CD4-positive, alpha-beta T cell treated with Interleukin-17A for 1 hour (primary cell): ENCODE measurements at regions not wholly inside any gene's neighbourhood (a gene's known extent, or its start where the extent isn't known, plus 50 kb on each side); places are given as distances from the start of the nearest gene placed in this dataset.
"Not testable (repeated sequence)": the region's sequence is repeated elsewhere in the genome, so short reads cannot be mapped to it uniquely, and the experiment has no call there.

Source experiments
- DNase-seq: peaks from one replicate; pipeline ENCODE4 v3.0.0-alpha.2; 2020

GRCh38 chr21:32823296-32823695, 51.7 kb upstream of the PAXBP1 start:
- not testable (repeated sequence) for DNase-seq

GRCh38 chr21:32824950-32825349, 53.4 kb upstream of the PAXBP1 start:
- no peak for DNase-seq

DNA sequence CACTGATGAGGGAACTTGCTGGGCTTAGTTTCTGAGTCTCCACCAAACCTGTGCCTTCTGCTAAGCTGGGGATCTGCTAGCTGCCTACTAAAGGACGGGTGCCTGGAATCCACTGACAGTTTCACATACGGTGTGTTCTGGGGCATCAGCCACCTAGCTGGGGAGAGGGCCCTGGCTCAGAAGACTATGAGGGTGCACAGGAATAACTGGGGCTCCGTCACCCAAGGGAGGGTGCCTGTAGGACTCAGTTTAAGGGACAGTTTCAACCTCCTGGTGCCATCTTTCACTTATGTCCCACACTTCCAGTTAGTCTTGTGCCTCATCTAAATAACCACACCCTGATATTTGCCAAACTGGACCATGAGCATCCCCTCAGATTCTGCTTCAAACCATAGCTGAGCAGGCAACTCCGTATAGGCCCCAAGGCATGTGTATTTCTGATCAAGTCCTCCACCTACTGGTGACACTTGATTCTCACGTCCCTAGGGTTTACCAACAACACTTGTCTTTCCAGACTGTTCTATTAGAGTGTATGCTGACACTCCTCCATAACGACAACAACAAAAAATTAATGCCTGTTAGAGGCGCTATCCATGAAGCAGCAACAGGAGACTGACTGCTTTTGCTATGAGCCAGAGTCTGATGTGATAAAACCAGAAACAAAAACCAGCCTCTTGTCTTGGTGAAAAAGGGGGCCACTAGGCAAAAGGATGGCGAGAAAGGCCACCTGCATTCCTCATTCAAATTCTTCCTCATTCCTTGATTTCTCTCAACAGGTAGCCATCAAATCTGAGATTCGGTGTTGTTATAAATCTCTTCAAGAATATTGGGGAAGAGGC, 55.0 kb upstream of the PAXBP1 start:
- peak; percentile 56 for DNase-seq

GRCh38 chr21:32828908-32829307, 57.4 kb upstream of the PAXBP1 start:
- no peak for DNase-seq

DNA sequence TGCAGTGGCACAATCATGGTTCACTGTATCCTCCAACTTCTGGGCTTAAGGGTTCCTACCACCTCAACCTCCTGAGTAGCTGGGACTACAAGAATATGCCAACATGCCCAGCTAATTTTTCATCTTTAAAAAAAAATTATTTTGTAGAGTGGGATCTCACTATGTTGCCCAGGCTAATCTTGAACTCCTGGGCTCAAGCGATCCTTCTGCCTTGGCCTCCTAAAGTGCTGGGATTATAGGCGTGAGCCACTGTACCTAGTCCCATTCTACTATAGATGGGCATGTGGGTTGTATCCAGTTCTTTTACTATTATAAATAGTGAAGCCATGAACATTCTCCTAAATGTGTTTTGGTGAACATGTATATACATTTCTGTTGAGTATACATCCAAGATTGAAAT, 57.9 kb upstream of the PAXBP1 start:
- DNase-seq, result no peak

DNA sequence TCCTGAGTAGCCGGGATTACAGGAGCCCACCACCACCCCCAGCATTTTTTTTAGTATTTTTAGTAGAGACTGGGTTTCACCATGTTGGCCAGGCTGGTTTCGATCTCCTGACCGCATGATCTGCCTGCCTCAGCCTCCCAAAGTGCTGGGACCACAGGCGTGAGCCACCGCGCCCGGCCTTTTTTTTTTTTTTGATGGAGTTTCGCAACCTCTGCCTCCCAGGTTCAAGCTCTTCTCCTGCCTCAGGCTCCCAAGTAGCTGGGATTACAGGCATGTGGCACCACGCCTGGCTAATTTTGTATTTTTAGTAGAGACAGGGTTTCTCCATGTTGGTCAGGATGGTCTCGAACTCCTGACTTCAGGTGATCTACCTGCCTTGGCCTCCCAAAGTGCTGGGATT, 60.2 kb upstream of the PAXBP1 start:
- not testable (repeated sequence) for DNase-seq

DNA sequence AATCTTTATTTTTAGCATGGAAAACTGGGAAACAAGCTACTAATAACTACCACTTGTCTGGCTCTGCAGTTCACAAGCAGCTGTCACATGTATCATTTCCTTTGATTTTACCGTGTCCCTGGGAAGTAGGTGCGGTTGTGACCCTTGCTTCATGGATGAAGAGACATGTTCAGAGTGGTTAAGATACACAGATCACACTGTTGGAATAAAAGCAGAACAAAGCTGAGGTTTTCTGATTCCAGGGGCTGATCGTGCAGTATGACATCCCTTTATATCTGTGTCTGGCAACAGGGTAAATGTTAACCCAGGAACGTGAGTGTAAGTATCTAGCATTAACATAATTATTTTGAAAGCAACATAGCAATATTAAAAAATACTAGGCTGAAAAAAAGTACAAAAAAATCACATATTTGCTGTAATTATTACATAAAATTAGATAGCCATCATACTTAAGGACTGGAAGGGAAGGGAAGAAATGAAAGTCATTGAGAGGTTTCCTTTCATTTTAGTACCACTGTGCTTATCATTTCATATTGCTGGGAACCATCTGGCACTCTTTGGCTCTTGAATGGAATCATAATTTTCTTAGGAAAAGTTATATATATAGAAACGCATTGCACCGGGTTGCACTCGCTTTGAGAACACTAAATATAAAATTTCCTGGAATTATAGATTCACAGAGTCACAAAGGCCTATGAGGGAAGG, 62.8 kb upstream of the PAXBP1 start:
- DNase-seq, result no peak

DNA sequence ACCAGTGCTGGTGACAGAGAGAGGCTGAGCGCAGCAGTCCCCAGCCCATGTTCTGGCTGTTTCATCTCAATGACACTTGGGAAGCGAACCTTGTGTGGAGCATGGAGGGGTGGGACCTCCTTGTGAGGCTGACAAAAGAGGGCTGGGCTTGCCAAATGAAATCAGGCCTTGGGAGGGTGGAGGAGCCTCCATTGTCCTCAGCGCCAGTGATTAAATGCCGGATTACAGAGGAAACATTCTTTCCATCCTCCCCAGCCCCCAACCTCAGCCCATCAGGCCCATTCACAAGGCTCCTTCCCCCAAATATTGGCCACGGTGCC, 63.3 kb upstream of the PAXBP1 start:
- no peak for DNase-seq

DNA sequence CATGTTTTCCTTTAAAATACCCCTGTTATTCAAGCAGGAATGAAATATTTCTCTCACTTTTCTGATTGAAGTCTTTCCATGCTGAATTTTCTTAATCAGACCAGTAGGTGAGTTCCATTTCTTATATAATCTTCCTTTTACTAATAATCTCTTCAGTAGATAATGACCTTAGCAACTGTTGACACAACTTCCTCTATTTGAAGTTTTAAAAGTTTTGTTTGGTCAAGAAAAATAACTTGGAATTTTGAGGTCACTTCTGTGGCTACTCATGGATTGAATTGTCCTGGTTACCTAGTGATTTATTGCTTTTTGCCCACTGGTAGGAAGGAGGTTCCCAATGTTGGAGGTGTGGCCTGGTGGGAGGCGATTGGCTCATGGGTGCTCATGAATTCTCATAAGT, 70.6 kb upstream of the PAXBP1 start:
- DNase-seq, result no peak

DNA sequence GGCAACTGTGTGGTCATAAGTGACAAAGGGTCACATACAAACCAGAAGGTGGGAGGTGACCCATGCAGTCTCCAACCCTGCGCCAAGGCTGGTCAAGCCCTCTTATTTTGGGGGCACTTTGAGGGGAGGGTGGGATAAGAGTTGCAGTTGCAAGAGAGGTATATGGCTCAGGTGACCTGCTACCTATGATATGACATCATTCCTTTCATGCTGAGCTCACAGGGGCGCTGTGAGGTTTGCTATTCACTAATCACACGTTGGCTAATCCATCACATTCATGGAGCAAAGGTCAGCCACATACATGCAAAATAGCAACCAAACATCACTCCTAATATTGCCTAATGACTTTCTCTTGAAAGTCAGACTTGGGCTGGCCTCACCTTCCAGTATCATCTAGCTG, 72.0 kb upstream of the PAXBP1 start:
- DNase-seq, result no peak

DNA sequence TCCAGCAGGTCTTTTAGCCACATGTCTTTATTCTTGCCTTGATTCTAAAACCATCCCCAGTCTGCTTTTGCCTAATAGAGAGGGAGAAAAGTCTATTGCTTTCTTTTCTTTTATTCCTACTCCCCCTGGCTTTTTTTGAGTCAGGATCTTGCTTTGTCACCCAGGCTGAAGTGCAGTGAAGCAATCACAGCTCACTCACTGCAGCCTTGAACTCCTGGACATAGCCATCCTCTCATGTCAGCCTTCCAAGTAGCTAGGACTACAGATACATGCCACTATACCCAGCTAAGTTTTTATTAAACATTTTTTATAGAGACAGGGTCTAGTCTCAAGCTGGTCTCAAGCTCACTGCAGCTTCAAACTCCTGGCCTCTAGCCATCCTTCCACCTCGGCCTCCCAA, 72.5 kb upstream of the PAXBP1 start:
- no peak for DNase-seq

DNA sequence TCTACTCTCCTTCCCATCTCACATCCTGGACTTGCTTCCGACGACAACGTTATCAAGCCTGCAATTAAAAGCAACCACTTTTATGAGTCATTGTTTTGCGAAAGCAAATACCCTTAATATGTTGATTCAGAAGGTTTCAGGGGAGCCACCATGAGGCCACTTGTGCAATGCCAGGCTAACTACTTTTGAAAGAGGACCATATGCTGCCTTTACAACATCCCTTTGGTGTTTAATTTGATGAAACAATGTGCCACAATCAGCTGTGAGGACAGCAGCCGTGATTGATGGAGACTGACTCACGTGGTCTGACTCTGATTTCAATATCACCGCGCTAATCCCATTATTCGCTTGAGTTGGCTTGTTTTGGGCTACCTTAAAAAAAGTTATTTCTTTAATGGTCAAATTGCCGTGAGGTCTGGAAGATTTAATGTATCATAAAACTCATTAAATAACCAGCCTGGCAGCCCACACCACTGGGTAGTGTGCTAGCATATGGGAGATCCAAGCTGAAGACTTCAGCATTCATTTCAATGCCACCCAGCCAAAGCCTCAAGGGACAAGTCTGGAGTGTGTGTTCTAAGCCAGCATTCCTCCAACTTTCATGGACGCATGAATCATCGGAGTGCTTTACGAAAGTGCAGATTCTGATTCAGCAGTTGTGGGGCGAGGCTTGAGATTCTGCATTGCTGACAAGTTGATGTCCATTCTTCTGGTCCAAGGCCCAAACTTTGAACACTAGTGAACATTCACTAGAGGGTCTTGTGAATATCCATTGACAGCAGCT, 73.3 kb upstream of the PAXBP1 start:
- DNase-seq, result no peak

DNA sequence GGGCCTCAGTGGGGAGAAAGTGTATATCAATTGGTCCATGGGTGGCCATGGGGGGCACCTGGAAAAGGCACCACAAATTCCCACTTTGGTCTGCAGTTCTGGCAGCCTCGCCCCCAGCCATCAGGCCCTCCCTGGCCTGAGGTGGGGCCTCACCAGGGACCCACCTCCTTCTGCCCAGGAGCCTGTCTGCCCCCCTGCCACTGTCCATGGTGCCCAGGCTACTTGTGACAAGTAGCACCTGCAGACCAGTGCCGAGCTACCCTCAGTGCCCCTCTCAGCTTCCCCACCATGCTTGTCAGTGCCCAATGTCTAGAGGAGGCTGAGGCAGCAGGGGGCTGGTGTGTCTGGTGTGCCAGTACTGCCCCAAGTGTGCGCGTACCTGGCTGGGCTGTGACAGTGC, 87.1 kb upstream of the PAXBP1 start:
- DNase-seq, result no peak

DNA sequence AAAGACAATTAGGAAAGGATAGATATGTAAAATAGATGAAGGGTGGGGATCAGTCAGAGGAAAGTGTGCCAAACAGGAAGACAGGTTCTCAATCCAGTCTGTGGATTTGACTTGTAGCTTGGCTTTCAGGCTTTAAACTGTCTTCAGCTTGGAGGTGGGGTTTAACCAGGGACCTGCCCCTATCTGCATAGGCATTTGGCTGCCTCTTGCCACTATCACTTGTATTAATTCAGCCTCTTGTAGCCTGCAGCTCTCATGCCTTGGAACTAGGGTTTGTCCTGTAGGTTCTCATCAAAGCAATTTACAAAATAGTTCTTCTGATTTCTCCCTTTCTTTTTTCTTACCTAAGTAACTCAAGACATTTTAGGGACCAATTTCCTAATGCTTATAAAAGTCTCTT, 88.8 kb upstream of the PAXBP1 start:
- no peak for DNase-seq

- no peak for DNase-seq
Observed at GRCh38 chr21:32861866-32862265, 90.3 kb upstream of the PAXBP1 start.

GRCh38 chr21:32867597-32867996, 96.0 kb upstream of the PAXBP1 start:
- DNase-seq, result no peak

DNA sequence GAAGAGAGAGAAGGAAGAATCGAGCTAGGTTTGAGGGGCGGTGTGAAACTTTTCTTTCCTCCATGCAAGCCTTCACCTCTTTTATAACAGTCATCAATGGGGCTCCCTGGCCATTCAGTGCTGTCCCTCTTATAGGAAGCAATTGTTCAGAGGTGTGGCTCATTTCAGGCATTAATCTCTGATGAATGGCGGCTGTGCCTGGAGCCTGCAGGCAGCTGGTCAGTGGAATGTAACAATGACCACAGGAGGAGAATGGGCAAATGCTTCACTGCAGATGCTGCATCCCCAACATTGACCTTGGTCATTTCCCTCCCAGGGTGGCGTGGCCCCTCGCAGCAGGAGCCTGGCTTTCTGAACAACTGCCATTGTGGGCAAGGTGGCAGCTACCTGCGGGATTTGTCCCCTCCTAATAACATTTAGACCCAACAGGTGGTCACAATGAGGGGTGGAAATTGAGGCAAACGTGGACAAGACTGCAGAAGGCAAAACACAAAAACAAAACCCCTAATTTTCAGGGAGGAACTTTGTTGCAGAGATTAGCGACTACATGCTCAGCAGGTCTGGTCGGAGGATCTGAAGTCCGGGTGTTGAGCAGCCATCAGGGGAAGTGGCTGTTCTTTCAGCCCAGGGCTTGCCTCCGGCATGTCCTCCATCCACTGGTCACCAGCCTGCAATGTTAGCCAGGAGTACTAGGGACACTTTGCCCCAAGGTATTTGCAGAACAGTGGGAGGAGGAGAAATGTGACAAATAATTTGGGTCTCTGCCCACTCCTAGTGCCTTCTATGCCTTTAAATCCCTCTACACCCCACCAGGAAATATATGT, 97.3 kb upstream of the PAXBP1 start:
- no peak for DNase-seq

- DNase-seq, result no peak
Observed at GRCh38 chr21:32869459-32869858, 97.9 kb upstream of the PAXBP1 start.

GRCh38 chr21:32876426-32876825, 104.9 kb upstream of the PAXBP1 start:
- no peak for DNase-seq

- DNase-seq, result not testable (repeated sequence)
Observed at GRCh38 chr21:32877888-32878287, 106.3 kb upstream of the PAXBP1 start.

- DNase-seq, result no peak
Observed at GRCh38 chr21:32878661-32879060, 107.1 kb upstream of the PAXBP1 start.

DNA sequence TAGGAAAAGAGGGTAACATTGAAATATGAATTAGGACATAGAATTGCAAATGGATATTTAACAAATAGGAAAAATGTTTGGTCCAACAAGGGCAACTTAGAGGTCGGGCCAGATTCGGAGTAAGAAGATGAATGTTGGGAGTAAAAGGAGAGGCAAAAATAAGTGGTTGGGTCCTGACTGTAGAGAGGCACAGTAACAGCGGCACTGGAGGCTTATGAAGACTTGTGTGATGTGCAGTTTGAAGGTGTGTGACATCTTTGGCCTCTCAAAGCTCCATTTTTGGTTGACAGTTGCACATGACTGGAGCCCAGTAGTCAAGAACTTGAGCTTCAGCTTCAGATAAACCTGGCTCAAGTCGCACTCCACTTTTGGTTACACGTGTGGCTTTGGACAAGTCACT, 109.9 kb upstream of the PAXBP1 start:
- no peak for DNase-seq

- no peak for DNase-seq
Observed at GRCh38 chr21:32884062-32884461, 112.5 kb upstream of the PAXBP1 start.
